T-cell (primary cell): ENCODE measurements at regions not wholly inside any gene's neighbourhood (a gene's known extent, or its start where the extent isn't known, plus 50 kb on each side); places are given as distances from the start of the nearest gene placed in this dataset.
"Not testable (repeated sequence)": the region's sequence is repeated elsewhere in the genome, so short reads cannot be mapped to it uniquely, and the experiment has no call there.

Experiments used
- ATAC-seq, 4 experiments: fragments of 200-7000 bp in 3 of 4; fragments of 150-1000 bp in 1 of 4; cut with Tn5 transposase; replicated peaks in 1 of 4; 1 replicate in 3 of 4; 2 replicates in 1 of 4; pipeline ENCODE4 v1.10.0; 2021; ENCODE audit warnings: moderate library complexity in 3 of 4, mild to moderate bottlenecking in 2 of 4, moderate number of reproducible peaks in 1 of 4
- CTCF ChIA-PET, 2 donors: fragments of 300-600 bp; sonication (Branson Sonifier 250); formaldehyde crosslinking; loops; one replicate each; lab custom pipeline; 2022; ENCODE audit warnings: antibody characterized with exemption in 2 of 2; lab: Charles Lee
- POLR2A ChIA-PET, 2 donors: fragments of 300-600 bp; sonication (Branson Sonifier 250); formaldehyde crosslinking; loops; one replicate each; lab custom pipeline; 2022; ENCODE audit warnings: antibody characterized with exemption in 2 of 2; lab: Charles Lee
- DNase-seq, 35 experiments: peaks; one replicate each; pipeline versions ENCODE4 v3.0.0 to v3.0.0-alpha.2; 2013 to 2023
- H3K27ac ChIP-seq: one replicate; pipeline ENCODE4 v1.5.1; 2013; ENCODE audit warnings: low read length
- H3K27me3 ChIP-seq, 2 experiments: replicated peaks in 1 of 2; 1 replicate in 1 of 2; 2 replicates in 1 of 2; pipeline versions ENCODE4 v1.6.1 to v1.7.0; 2013; ENCODE audit warnings: low read length in 1 of 2, mixed read lengths in 1 of 2; ENCODE audit not compliant: control insufficient read depth in 2 of 2, insufficient read depth in 2 of 2; ENCODE audit errors: extremely low read depth in 1 of 2
- H3K36me3 ChIP-seq, 2 donors: 1 replicate in 1 of 2; 2 replicates in 1 of 2; pipeline versions ENCODE4 v1.6.1 to v1.7.0; 2013; ENCODE audit warnings: low read length in 1 of 2; ENCODE audit not compliant: control insufficient read depth in 2 of 2, insufficient read depth in 1 of 2; ENCODE audit errors: extremely low read depth in 1 of 2
- H3K4me1 ChIP-seq, 2 experiments: 1 replicate in 1 of 2; 2 replicates in 1 of 2; pipeline versions ENCODE4 v1.6.1 to v1.7.0; 2013; ENCODE audit warnings: low read length in 2 of 2, mixed read lengths in 1 of 2; ENCODE audit not compliant: insufficient read depth in 2 of 2, control insufficient read depth in 1 of 2; ENCODE audit errors: extremely low read depth in 1 of 2
- H3K4me3 ChIP-seq, 2 donors: 1 replicate in 1 of 2; 2 replicates in 1 of 2; pipeline versions ENCODE4 v1.5.1 to v1.7.0; 2013; ENCODE audit warnings: mild to moderate bottlenecking in 2 of 2, low read length in 1 of 2, moderate library complexity in 1 of 2; ENCODE audit not compliant: control insufficient read depth in 1 of 2; ENCODE audit errors: extremely low read depth in 1 of 2
- H3K9me3 ChIP-seq: 2 replicates; pipeline ENCODE4 v1.7.0; 2013
- H3K27ac Mint-ChIP-seq, 2 donors: one replicate each; pipeline ENCODE4 v1.8.0; 2020 to 2021; ENCODE audit warnings: mild to moderate bottlenecking in 2 of 2, mixed read lengths in 2 of 2
- H3K27me3 Mint-ChIP-seq, 2 donors: one replicate each; pipeline ENCODE4 v1.8.0; 2021 to 2022; ENCODE audit warnings: mixed read lengths in 2 of 2
- H3K36me3 Mint-ChIP-seq: one replicate; pipeline ENCODE4 v1.8.0; 2021; ENCODE audit warnings: mixed read lengths
- H3K4me1 Mint-ChIP-seq, 3 donors: one replicate each; pipeline ENCODE4 v1.8.0; 2020 to 2022; ENCODE audit warnings: mixed read lengths in 3 of 3, mild to moderate bottlenecking in 1 of 3
- H3K4me3 Mint-ChIP-seq, 3 donors: one replicate each; pipeline ENCODE4 v1.8.0; 2020 to 2022; ENCODE audit warnings: mild to moderate bottlenecking in 3 of 3, mixed read lengths in 3 of 3, moderate library complexity in 3 of 3
- H3K9me3 Mint-ChIP-seq, 3 donors: one replicate each; pipeline ENCODE4 v1.8.0; 2020 to 2022; ENCODE audit warnings: mixed read lengths in 3 of 3
- WGBS: methylation state at CpG from one replicate; pipeline ENCODE4 v1.1.5; 2013; ENCODE audit warnings: missing lambda C conversion rate; ENCODE audit not compliant: insufficient coverage; 5-methylcytosine and 5-hydroxymethylcytosine counted together

DNA sequence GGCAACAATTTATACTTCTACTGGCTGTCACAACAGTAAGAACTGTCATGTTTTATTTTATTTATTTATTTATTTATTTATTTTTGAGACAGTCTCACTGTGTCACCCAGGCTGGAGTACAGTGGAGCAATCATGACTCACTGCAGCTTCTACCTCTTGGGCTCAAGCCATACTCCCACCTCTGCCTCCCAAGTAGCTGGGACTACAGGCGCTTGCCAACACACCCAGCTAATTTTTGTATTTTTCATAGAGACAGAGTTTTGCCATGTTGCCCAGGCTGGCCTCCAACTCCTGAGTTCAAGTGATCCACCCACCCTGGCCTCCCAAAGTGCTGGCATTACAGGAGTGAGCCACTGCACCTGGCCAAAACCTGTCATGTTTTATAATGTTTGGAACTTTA, 255.1 kb upstream of the DUSP10 start:
- DNase-seq, H3K9me3 Mint-ChIP-seq, ATAC-seq, POLR2A ChIA-PET, H3K27me3 ChIP-seq, H3K9me3 ChIP-seq, H3K4me1 ChIP-seq, H3K4me3 ChIP-seq, H3K36me3 Mint-ChIP-seq, H3K27me3 Mint-ChIP-seq, H3K4me3 Mint-ChIP-seq, H3K27ac Mint-ChIP-seq, H3K27ac ChIP-seq, H3K36me3 ChIP-seq: not testable (repeated sequence)
- H3K4me1 Mint-ChIP-seq, result peaks cover 0 to 22% (median 4%) of the 10 kb centered on the region in 3 donors
- CTCF ChIA-PET, result interaction anchor here in 1 of 2 donors (0.7 kb wide), 1 partner anchor 12 kb away, joined by 3 read pairs; no protein-coding TSS in a partner anchor
- WGBS, result 71% methylated on average over 1 of the region's 1 CpG

- ChIA-PET POLR2A (no interaction called here), CTCF (no interaction called here)
- Mint-ChIP-seq H3K9me3 (no peaks in the 10 kb centered on the region), H3K4me3 (no peak overlapping the region), H3K27me3 (no peaks in the 10 kb centered on the region), H3K27ac (no peak overlapping the region), H3K36me3 (no peaks in the 10 kb centered on the region), H3K4me1 (peaks cover 0 to 28% (median 4%) of the 10 kb centered on the region in 3 donors)
- Histone ChIP-seq H3K27me3 (no peaks in the 10 kb centered on the region), H3K9me3 (no peaks in the 10 kb centered on the region), H3K27ac (no peak overlapping the region), H3K36me3 (no peaks in the 10 kb centered on the region), H3K4me1 (peaks cover 0 to 4% of the 10 kb centered on the region in 2 experiments), H3K4me3 (no peak overlapping the region)
- no peak for ATAC-seq
- WGBS, result 84% methylated on average over 2 of the region's 4 CpGs
- no peak for DNase-seq
Measured at GRCh38 chr1:221994939-221995338, 253.1 kb upstream of the DUSP10 start.

- CTCF ChIA-PET, result no interaction called here
- DNase-seq (no peak), ATAC-seq (no peak)
- Mint-ChIP-seq H3K4me1 (peaks cover 0 to 28% (median 4%) of the 10 kb centered on the region in 3 donors), H3K9me3 (no peaks in the 10 kb centered on the region), H3K4me3 (no peak overlapping the region), H3K27me3 (no peaks in the 10 kb centered on the region), H3K36me3 (no peaks in the 10 kb centered on the region), H3K27ac (no peak overlapping the region)
- H3K36me3 ChIP-seq, result no peaks in the 10 kb centered on the region
- peaks cover 0 to 4% of the 10 kb centered on the region in 2 experiments for H3K4me1 ChIP-seq
- POLR2A ChIA-PET, result no interaction called here
- H3K27ac ChIP-seq, result no peak overlapping the region
- H3K27me3 ChIP-seq, result no peaks in the 10 kb centered on the region
- H3K4me3 ChIP-seq, result no peak overlapping the region
- no peaks in the 10 kb centered on the region for H3K9me3 ChIP-seq
Measured at GRCh38 chr1:221994274-221994698, 252.4 kb upstream of the DUSP10 start.

DNA sequence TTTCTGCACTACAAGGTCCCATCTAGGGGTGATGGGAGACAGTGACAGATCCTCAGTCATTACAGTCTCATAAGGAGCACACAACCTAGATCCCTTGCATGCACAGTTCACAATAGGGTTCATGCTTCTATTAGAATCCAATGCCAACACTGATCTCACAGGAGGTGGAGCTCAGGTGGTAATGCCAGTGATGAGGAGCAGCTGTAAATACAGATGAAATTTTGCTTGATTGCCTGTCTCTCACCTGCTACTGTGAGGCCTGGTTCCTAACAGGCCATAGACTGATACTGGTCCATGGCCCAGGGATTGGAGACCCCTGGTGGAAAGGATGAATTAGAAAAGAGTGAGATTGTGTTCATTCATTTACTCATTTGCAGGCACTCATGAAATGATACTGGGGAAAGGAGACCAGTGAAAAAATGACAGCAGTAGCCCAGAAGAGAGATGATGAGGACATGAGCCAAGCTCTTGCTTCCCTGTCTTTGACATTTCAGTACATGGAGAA, 251.6 kb upstream of the DUSP10 start:
- CTCF ChIA-PET, result interaction anchor here (0.6 kb wide), 2 partner anchors 410 to 456 kb away, joined by 3 to 6 read pairs; no protein-coding TSS in a partner anchor
- H3K27ac Mint-ChIP-seq, result no peak overlapping the region
- DNase-seq, result no peak

DNA sequence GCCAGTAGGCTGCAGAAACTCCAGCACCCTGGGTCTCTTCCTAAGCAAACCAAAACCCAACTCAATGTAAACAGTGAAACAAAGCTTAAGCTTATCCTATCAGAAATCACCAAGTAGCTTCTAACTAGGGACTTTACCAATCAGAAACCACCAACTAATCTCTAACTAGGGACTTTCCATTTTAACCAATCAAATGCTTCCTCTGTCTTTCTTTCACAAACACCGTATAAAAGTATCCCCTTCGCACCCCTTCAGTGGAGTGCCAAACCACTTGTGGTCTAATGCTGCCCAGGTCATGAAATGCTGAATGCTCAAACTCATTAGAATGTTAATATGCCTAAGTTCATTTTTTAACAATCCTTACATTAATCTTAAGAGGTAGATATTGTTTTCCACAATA, 250.5 kb upstream of the DUSP10 start:
- Mint-ChIP-seq H3K27ac (no peak overlapping the region), H3K4me3 (no peak overlapping the region), H3K27me3 (no peaks in the 10 kb centered on the region), H3K36me3 (no peaks in the 10 kb centered on the region), H3K9me3 (no peaks in the 10 kb centered on the region), H3K4me1 (peaks cover 0 to 28% (median 4%) of the 10 kb centered on the region in 3 donors)
- DNase-seq (peak in 1 of 35 experiments; percentile 14), ATAC-seq (no peak)
- WGBS, result no CpG with 5 or more reads among the region's 2 CpGs
- Histone ChIP-seq H3K36me3 (no peaks in the 10 kb centered on the region), H3K27me3 (no peaks in the 10 kb centered on the region), H3K4me3 (no peak overlapping the region), H3K4me1 (peaks cover 0 to 4% of the 10 kb centered on the region in 2 experiments), H3K9me3 (no peaks in the 10 kb centered on the region), H3K27ac (no peak overlapping the region)
- ChIA-PET POLR2A (no interaction called here), CTCF (no interaction called here)

More for the DNA sequence above, 251.6 kb upstream of the DUSP10 start:
- H3K36me3 Mint-ChIP-seq, result no peaks in the 10 kb centered on the region
- H3K9me3 ChIP-seq, result no peaks in the 10 kb centered on the region
- ATAC-seq, result no peak
- no peaks in the 10 kb centered on the region for H3K9me3 Mint-ChIP-seq
- H3K4me3 ChIP-seq, result no peak overlapping the region
- H3K27me3 ChIP-seq, result no peaks in the 10 kb centered on the region
- no peak overlapping the region for H3K4me3 Mint-ChIP-seq
- H3K27me3 Mint-ChIP-seq, result no peaks in the 10 kb centered on the region
- no peak overlapping the region for H3K27ac ChIP-seq
- no peaks in the 10 kb centered on the region for H3K36me3 ChIP-seq
- H3K4me1 Mint-ChIP-seq, result peaks cover 0 to 28% (median 4%) of the 10 kb centered on the region in 3 donors
- POLR2A ChIA-PET, result no interaction called here
- peaks cover 0 to 4% of the 10 kb centered on the region in 2 experiments for H3K4me1 ChIP-seq

DNA sequence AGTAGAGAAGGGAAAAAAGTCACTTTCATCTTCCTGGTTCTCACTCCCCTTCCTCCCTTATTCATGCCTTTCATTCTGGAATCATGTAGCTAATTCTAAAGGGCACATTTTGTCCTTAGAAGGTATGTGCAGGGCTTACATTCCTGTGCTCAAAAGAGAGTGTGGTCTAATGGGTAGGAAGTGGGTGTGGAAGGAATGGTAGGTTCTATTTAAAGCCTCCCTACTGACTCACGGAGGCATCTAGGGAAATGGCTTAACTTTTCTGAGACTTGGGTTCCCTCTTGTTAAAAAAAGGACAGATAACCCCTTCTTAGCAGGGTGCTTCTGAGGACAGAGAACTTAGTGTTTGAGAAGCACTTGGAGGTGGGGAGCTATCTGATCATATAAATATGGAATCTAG, 249.3 kb upstream of the DUSP10 start:
- Mint-ChIP-seq H3K27me3 (no peaks in the 10 kb centered on the region), H3K9me3 (no peaks in the 10 kb centered on the region), H3K4me3 (no peak overlapping the region), H3K36me3 (no peaks in the 10 kb centered on the region), H3K4me1 (peaks cover 0 to 28% (median 4%) of the 10 kb centered on the region in 3 donors), H3K27ac (no peak overlapping the region)
- H3K27ac ChIP-seq, result no peak overlapping the region
- no peaks in the 10 kb centered on the region for H3K36me3 ChIP-seq
- H3K4me3 ChIP-seq, result no peak overlapping the region
- DNase-seq, result no peak
- H3K9me3 ChIP-seq, result no peaks in the 10 kb centered on the region
- peaks cover 0 to 4% of the 10 kb centered on the region in 2 experiments for H3K4me1 ChIP-seq
- ChIA-PET POLR2A (no interaction called here), CTCF (no interaction called here)
- H3K27me3 ChIP-seq, result no peaks in the 10 kb centered on the region
- no peak for ATAC-seq
- WGBS, result no CpG with 5 or more reads among the region's 1 CpG

DNA sequence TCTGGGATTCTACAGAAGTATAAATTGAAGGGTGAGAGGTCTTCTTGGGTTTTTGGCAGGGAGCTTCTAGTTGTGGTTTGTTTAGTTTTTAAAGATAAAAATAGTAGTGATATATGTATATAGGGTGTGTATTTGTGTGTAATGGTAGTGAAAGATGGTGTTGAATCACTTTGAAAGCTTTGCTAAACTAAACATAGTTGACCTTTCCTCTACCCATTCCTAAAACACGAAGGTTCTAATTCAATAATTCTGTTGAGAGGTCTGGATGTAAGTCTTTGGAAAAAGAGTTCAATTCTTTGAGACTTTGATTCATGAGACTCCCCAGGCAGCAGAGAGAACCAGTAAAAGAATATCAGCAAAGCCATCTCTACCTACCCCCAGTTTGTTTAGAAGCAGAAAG, 247.9 kb upstream of the DUSP10 start:
- ChIA-PET POLR2A (no interaction called here), CTCF (no interaction called here)
- Mint-ChIP-seq H3K36me3 (no peaks in the 10 kb centered on the region), H3K4me1 (peaks cover 0 to 25% (median 2%) of the 10 kb centered on the region in 3 donors), H3K9me3 (no peaks in the 10 kb centered on the region), H3K27ac (no peak overlapping the region), H3K4me3 (no peak overlapping the region), H3K27me3 (no peaks in the 10 kb centered on the region)
- no CpG with 5 or more reads among the region's 1 CpG for WGBS
- ATAC-seq (no peak), DNase-seq (no peak)
- H3K4me1 ChIP-seq, result peaks cover 0 to 4% of the 10 kb centered on the region in 2 experiments
- H3K4me3 ChIP-seq, result no peak overlapping the region
- no peak overlapping the region for H3K27ac ChIP-seq
- no peaks in the 10 kb centered on the region for H3K27me3 ChIP-seq
- H3K36me3 ChIP-seq, result no peaks in the 10 kb centered on the region
- no peaks in the 10 kb centered on the region for H3K9me3 ChIP-seq
